GM12875 (cell line): ENCODE measurements at regions not wholly inside any gene's neighbourhood (a gene's known extent, or its start where the extent isn't known, plus 50 kb on each side); places are given as distances from the start of the nearest gene placed in this dataset.
"Not testable (repeated sequence)": the region's sequence is repeated elsewhere in the genome, so short reads cannot be mapped to it uniquely, and the experiment has no call there.

ENCODE experiments used
- H3K4me3 ChIP-seq: one replicate; pipeline ENCODE4 v1.5.1; 2011; ENCODE audit warnings: low read depth, low read length, control low read depth
- TF ChIP-seq, protein P1 (sequence below): IDR thresholded peaks from 2 replicates; pipeline ENCODE4 v1.5.1; 2011; ENCODE audit warnings: low read depth, mild to moderate bottlenecking, control low read depth, inconsistent platforms, low read length, moderate library complexity, borderline replicate concordance; ENCODE audit not compliant: insufficient read depth

DNA sequence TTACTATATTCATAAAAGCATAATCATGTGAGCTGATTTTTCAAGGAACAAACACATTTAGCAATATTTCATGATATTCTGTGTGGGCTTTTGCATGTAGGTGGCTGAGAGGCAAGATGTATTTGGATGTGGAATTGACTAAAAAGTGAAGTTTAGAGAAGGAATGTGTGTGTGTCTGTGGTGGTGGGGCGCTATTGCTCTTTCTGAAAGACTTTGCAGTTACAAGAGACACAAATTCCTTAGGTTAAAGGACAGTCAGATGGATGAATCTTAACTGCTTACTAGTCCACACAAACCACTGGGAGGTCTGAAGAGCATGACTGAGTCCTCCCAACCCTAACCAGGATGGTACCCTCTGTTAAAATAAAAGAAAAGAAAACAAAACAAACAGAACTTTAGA lies 200.1 kb downstream of the SDHAF3 start:
- TF ChIP-seq, protein P1, sequence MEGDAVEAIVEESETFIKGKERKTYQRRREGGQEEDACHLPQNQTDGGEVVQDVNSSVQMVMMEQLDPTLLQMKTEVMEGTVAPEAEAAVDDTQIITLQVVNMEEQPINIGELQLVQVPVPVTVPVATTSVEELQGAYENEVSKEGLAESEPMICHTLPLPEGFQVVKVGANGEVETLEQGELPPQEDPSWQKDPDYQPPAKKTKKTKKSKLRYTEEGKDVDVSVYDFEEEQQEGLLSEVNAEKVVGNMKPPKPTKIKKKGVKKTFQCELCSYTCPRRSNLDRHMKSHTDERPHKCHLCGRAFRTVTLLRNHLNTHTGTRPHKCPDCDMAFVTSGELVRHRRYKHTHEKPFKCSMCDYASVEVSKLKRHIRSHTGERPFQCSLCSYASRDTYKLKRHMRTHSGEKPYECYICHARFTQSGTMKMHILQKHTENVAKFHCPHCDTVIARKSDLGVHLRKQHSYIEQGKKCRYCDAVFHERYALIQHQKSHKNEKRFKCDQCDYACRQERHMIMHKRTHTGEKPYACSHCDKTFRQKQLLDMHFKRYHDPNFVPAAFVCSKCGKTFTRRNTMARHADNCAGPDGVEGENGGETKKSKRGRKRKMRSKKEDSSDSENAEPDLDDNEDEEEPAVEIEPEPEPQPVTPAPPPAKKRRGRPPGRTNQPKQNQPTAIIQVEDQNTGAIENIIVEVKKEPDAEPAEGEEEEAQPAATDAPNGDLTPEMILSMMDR = no peak
- H3K4me3 ChIP-seq = no peak overlapping the region

DNA sequence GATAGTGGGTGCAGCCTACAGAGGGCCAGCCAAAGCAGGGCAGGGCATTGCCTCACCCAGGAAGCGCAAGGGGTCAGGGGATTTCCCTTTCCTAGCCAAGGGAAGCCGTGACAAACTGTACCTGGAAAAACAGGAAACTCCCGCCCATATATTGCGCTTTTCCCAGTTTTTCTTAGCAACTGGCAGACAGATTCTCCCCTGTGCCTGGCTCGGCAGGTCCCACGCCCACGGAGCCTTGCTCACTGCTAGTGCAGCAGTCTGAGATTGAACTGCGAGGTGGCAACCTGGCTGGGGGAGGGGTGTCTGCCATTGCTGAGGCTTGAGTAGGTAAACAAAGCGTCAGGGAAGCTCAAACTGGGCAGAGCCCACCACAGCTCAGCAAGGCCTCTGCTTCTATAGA lies 212.4 kb downstream of the SDHAF3 start:
- not testable (repeated sequence) for H3K4me3 ChIP-seq

DNA sequence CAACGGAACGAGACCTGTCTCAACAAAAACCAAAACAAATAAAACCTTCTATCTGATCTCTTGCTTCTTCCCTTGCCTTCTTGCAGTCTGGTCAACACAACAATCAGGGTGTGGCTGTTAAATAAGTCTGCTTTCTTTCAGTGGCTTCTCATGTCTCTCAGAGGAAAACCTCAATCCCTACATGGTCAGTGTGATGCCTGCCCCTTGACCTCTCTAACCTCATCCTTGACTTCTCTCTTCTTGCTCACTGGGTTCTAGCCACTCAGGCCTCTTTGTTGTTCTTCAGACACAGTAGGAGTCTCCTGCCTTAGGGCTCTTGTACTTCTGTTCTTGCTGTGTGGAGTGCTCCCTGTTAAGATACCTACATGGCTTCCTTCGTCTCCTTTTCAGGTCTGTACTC lies 220.4 kb downstream of the SDHAF3 start:
- no peak overlapping the region for H3K4me3 ChIP-seq
- TF ChIP-seq, protein P1 = no peak

DNA sequence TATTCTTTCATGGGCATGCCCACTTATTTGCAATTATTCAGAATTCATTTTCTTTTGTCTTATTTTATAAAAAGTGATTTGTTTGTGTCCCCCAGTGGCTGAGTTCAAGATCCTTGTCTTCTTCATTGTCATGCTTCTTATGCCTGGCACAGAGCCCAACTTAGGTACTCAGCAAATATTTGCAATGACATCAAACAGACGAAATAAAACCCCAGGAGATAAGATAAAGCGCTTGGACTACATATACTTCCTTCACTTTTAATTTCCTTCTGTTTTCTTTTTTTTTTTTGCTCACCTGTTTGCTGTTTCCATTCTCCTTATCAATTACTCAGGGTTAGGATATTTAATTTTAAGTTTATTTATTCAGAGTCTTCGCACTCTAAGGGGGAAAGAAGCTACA lies 225.0 kb downstream of the SDHAF3 start:
- no peak overlapping the region for H3K4me3 ChIP-seq
- TF ChIP-seq, protein P1 = no peak

DNA sequence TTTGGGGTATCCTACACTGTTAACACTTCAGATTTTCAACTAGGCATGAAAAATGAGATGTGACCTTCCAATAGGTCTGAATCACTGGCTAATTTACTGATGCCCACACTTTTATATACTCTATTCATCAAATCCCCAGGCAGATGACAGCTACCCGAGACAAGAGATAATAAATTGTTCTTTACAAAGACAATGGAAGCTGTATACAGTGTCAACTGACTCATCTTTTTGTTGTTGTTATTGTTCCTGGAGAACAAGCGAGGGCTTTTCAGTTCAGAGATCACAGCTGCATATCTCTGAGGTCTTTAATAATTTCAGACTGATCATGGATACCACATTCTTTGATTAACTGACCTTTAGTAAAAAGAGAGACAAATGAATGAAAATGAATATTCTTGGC lies 228.9 kb downstream of the SDHAF3 start:
- no peak overlapping the region for H3K4me3 ChIP-seq
- TF ChIP-seq, protein P1 = no peak

GRCh38 chr7:97351488-97351887 lies 234.0 kb downstream of the SDHAF3 start:
- no peak overlapping the region for H3K4me3 ChIP-seq
- TF ChIP-seq, protein P1 = no peak

DNA sequence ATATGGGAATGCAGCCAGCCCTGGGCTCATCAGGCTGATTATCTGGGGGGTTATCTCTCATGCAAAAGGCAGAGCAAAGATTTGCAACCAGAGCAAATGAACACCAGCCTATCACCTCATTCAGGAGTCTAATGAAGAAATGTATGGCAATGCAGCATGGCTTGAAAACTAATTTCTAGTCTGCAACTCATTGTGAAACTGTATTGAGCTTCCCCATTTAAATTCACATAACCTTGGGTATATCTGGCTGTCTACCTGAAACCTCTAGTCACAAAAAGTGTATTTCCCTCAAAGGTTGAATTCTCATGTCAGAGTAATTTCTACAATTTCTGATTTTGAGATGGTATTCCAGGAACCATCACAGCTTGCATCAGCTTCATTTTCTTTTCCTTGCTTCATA lies 240.0 kb downstream of the SDHAF3 start:
- no peak overlapping the region for H3K4me3 ChIP-seq
- TF ChIP-seq, protein P1 = no peak

- TF ChIP-seq, protein P1 = no peak
- no peak overlapping the region for H3K4me3 ChIP-seq
Observed at GRCh38 chr7:97372882-97373281, 255.4 kb downstream of the SDHAF3 start.
